IPS-NIHi11 (cell line): ENCODE measurements at regions not wholly inside any gene's neighbourhood (a gene's known extent, or its start where the extent isn't known, plus 50 kb on each side); places are given as distances from the start of the nearest gene placed in this dataset.

Experiments
- DNase-seq: peaks from one replicate; pipeline ENCODE4 v3.0.0; 2012; ENCODE audit warnings: mixed read lengths, low spot score

- DNase-seq = no peak
These were observed 133.1 kb downstream of the IQUB start for GRCh38 chr7:123401295-123401694.

GRCh38 chr7:123400196-123400595, 134.2 kb downstream of the IQUB start:
- DNase-seq = no peak

GRCh38 chr7:123398921-123399320, 135.5 kb downstream of the IQUB start:
- DNase-seq = no peak

- no peak for DNase-seq
These were observed 136.6 kb downstream of the IQUB start for GRCh38 chr7:123397746-123398338.

GRCh38 chr7:123393623-123394022, 140.8 kb downstream of the IQUB start:
- no peak for DNase-seq

GRCh38 chr7:123372368-123372767, 162.0 kb downstream of the IQUB start:
- no peak for DNase-seq

GRCh38 chr7:123367484-123368122, 166.8 kb downstream of the IQUB start:
- DNase-seq = peak; percentile 67

GRCh38 chr7:123367031-123367430, 167.3 kb upstream of the SLC13A1 start:
- no peak for DNase-seq

GRCh38 chr7:123366626-123367025, 166.9 kb upstream of the SLC13A1 start:
- DNase-seq = no peak

GRCh38 chr7:123360631-123361030, 160.9 kb upstream of the SLC13A1 start:
- no peak for DNase-seq

- DNase-seq = peak; percentile 19
These were observed 155.9 kb upstream of the SLC13A1 start for GRCh38 chr7:123355576-123356190.

- DNase-seq = no peak
These were observed 153.2 kb upstream of the SLC13A1 start for GRCh38 chr7:123352973-123353372.

GRCh38 chr7:123351516-123352505, 152.0 kb upstream of the SLC13A1 start:
- DNase-seq = no peak

- no peak for DNase-seq
These were observed 151.3 kb upstream of the SLC13A1 start for GRCh38 chr7:123351027-123351426.

GRCh38 chr7:123348690-123349089, 148.9 kb upstream of the SLC13A1 start:
- DNase-seq = no peak

- no peak for DNase-seq
These were observed 147.0 kb upstream of the SLC13A1 start for GRCh38 chr7:123346766-123347165.

GRCh38 chr7:123343611-123344010, 143.8 kb upstream of the SLC13A1 start:
- DNase-seq = no peak

- DNase-seq = no peak
These were observed 141.3 kb upstream of the SLC13A1 start for GRCh38 chr7:123341102-123341501.

- no peak for DNase-seq
These were observed 138.9 kb upstream of the SLC13A1 start for GRCh38 chr7:123338688-123339087.

GRCh38 chr7:123329988-123330643, 130.3 kb upstream of the SLC13A1 start:
- DNase-seq = no peak

GRCh38 chr7:123327661-123328060, 127.9 kb upstream of the SLC13A1 start:
- DNase-seq = no peak

GRCh38 chr7:123324283-123324682, 124.5 kb upstream of the SLC13A1 start:
- no peak for DNase-seq
